ENCODE measurements at regions not wholly inside any gene's neighbourhood (a gene's known extent, or its start where the extent isn't known, plus 50 kb on each side); places are given as distances from the start of the nearest gene placed in this dataset.
A peak's percentile ranks its signal among the peaks of the same experiment; 100 is the strongest.
"Not testable (repeated sequence)": the region's sequence is repeated elsewhere in the genome, so short reads cannot be mapped to it uniquely, and the experiment has no call there.

DNA sequence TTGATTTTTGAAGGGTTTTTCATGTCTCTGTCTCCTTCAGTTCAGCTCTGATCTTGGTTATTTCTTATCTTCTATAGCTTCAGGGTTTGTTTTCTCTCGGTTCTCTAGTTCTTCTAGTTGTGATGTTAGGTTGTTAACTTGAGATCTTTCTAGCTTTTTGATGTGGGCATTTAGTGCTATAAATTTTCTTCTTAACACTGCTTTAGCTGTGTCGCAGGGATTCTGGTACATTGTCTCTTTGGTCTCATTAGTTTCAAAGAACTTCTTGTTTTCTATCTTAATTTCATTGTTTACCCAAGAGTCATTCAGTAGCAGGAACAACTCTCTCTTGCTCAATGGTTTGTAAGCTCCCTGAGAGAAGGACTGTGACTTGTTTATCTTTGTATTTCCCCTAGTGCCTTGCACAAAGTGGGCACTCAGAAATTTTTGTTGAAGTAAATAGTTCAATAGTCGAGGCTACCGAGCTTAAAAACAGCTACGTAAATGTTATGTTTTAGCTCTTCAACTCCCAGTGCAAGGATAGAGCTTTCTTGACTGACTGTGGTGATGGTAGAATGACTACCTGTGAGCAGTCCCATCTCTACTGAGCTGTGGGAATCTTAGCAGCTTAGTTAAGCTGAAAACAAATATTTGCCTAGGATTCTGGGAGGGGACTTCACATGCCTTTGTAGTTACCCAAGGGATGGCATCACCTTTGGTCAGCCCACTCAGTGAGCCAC, 225.8 kb upstream of the ELL2 start:
- peak; percentile 78 for FAIRE-seq
- no peak for TF ChIP-seq POLR2A (IDR thresholded peaks at IDR 0.05; ENCODE audit: low read depth, low read length)
- DNase-seq (ENCODE audit: insufficient read length, low spot score) = no peak

- not testable (repeated sequence) for FAIRE-seq; DNase-seq (ENCODE audit: insufficient read length, low spot score)
Measured at GRCh38 chr5:96184510-96184909, 222.9 kb upstream of the ELL2 start.

DNA sequence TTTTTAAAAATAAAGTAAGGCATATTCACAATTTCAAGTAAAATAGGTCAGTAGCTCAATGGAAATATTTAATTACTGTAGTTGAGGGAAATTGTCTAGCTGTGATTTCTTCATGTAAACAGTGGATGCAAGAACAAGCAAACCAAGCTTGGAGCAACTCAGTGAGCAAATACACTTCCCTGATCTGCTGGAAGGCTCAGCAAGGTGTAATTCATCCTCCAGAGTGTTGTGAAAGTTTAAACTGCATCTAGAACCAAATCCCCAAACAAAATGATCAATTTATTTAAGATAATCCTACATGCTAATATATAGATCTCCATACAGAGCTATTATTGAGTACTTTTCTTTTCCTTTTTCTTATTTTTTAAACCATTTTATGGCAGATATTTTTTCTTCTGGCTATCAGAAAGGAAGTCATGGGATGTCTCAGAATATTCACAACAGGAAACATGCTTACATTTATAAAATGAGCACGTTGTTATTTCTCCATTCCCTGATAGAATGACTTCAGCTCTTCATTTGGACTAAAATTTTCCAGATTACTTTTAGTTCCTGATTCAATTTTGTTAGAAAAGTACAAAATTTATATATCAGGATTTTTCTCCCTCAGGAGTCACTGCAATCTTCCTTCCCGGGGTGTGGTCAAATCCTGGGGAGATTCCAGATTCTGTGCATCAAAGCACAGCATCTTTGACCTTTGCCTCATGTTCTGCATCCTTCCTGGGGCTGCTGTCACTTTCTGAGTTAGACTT, 219.2 kb upstream of the ELL2 start:
- TF ChIP-seq POLR2A (IDR thresholded peaks at IDR 0.05; ENCODE audit: low read depth, low read length) = no peak
- peak; percentile 41 for FAIRE-seq
- DNase-seq (ENCODE audit: insufficient read length, low spot score) = no peak

- no peak for TF ChIP-seq POLR2A (IDR thresholded peaks at IDR 0.05; ENCODE audit: low read depth, low read length)
- peak; percentile 93 for FAIRE-seq
- DNase-seq (ENCODE audit: insufficient read length, low spot score) = no peak
Measured at GRCh38 chr5:96177303-96177869, 215.7 kb upstream of the ELL2 start.

- FAIRE-seq = no peak
- no peak for TF ChIP-seq POLR2A (IDR thresholded peaks at IDR 0.05; ENCODE audit: low read depth, low read length)
- no peak for DNase-seq (ENCODE audit: insufficient read length, low spot score)
Measured at GRCh38 chr5:96176022-96176421, 214.4 kb upstream of the ELL2 start.

DNA sequence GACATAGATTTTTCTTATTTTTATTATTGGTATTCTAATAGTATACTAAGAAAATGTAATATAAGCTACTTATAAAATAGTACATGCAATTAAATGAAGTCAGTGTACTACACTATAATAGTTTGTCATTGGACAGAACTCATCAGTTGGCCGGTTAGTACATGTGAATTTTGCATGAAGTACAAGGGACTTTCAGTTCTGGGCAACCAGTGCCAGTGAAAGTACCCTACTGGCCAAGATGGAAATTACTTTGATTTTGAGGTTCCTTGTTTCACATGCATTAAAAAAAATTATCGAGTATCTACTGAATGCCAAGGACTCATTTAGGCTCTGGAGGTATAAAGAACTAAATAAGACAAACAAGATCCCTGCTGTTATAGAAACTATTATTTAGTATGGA, 213.4 kb upstream of the ELL2 start:
- DNase-seq (ENCODE audit: insufficient read length, low spot score) = no peak

DNA sequence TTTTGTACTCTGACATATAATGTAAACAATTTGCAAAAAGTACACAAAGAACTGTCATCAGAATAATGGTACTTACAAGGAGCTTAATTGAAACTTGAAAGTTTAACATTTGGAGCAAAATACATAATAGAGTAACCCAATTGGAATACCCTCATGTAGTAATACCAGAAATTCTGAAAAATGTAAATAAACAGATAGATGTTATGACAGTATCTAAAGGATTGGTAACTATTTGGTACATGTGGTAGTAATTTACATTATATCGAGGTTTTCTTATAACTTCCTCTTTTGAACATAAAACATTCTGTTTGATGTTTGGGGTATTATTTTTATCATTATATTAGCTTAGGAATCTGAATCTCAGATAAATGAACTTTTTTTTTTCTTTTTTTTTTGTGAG, 211.7 kb upstream of the ELL2 start:
- no peak for TF ChIP-seq POLR2A (IDR thresholded peaks at IDR 0.05; ENCODE audit: low read depth, low read length)
- DNase-seq (ENCODE audit: insufficient read length, low spot score) = no peak
- no peak for FAIRE-seq

More for the DNA sequence above, 213.4 kb upstream of the ELL2 start:
- no peak for TF ChIP-seq POLR2A (IDR thresholded peaks at IDR 0.05; ENCODE audit: low read depth, low read length)
- no peak for FAIRE-seq

GRCh38 chr5:96172436-96172835, 210.8 kb upstream of the ELL2 start:
- FAIRE-seq = no peak
- DNase-seq (ENCODE audit: insufficient read length, low spot score) = no peak
- no peak for TF ChIP-seq POLR2A (IDR thresholded peaks at IDR 0.05; ENCODE audit: low read depth, low read length)

DNA sequence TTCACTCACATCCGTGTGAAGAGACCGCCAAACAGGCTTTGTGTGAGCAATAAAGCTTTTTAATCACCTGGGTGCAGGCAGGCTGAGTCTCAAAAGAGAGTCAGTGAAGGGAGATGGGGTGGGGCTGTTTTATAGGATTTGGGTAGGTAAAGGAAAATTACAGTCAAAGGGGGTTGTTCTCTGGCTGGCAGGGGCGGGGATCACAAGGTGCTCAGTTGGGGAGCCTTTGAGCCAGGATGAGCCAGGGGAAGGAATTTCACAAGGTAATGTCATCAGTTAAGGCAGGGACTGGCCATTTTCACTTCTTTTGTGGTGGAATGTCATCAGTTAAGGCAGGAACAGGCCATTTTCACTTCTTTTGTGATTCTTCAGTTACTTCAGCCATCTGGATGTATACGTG, 210.3 kb upstream of the ELL2 start:
- FAIRE-seq; DNase-seq (ENCODE audit: insufficient read length, low spot score): not testable (repeated sequence)

- not testable (repeated sequence) for DNase-seq (ENCODE audit: insufficient read length, low spot score); FAIRE-seq
Measured at GRCh38 chr5:96170481-96171125, 209.0 kb upstream of the ELL2 start.

- DNase-seq (ENCODE audit: insufficient read length, low spot score); FAIRE-seq: not testable (repeated sequence)
Measured at GRCh38 chr5:96168833-96169232, 207.2 kb upstream of the ELL2 start.

- TF ChIP-seq POLR2A (IDR thresholded peaks at IDR 0.05; ENCODE audit: low read depth, low read length) = no peak
- FAIRE-seq = peak; percentile 62
- no peak for DNase-seq (ENCODE audit: insufficient read length, low spot score)
Measured at GRCh38 chr5:96159043-96159442, 197.4 kb upstream of the ELL2 start.

GRCh38 chr5:96157841-96158291, 196.2 kb upstream of the ELL2 start:
- FAIRE-seq = peak; percentile 52
- DNase-seq (ENCODE audit: insufficient read length, low spot score) = no peak
- TF ChIP-seq POLR2A (IDR thresholded peaks at IDR 0.05; ENCODE audit: low read depth, low read length) = no peak

- DNase-seq (ENCODE audit: insufficient read length, low spot score) (no peak), FAIRE-seq (no peak)
- no peak for TF ChIP-seq POLR2A (IDR thresholded peaks at IDR 0.05; ENCODE audit: low read depth, low read length)
Measured at GRCh38 chr5:96157077-96157780, 195.6 kb upstream of the ELL2 start.
